ENCODE measurements at regions not wholly inside any gene's neighbourhood (a gene's known extent, or its start where the extent isn't known, plus 50 kb on each side); places are given as distances from the start of the nearest gene placed in this dataset.

DNA sequence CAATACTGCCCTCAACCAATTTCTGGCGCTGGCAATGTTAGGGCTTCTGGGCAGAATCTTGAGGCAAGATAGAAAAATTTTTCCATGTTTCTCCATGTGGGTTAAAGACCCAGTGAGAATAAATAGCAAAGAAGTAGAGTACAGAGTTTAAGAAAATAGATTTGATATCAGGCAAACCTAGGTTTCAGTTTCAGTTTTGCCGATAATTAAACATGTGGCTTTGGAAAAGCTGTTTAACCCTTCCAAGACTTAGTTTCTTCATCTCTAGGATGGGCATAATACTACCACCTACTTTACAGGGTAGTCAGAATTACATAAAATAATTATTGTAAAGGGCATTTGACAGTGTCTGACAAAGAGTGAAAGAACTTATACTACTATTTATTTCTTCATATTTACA is 360.4 kb downstream of the PCNX1 start:
- TF ChIP-seq, protein P1, sequence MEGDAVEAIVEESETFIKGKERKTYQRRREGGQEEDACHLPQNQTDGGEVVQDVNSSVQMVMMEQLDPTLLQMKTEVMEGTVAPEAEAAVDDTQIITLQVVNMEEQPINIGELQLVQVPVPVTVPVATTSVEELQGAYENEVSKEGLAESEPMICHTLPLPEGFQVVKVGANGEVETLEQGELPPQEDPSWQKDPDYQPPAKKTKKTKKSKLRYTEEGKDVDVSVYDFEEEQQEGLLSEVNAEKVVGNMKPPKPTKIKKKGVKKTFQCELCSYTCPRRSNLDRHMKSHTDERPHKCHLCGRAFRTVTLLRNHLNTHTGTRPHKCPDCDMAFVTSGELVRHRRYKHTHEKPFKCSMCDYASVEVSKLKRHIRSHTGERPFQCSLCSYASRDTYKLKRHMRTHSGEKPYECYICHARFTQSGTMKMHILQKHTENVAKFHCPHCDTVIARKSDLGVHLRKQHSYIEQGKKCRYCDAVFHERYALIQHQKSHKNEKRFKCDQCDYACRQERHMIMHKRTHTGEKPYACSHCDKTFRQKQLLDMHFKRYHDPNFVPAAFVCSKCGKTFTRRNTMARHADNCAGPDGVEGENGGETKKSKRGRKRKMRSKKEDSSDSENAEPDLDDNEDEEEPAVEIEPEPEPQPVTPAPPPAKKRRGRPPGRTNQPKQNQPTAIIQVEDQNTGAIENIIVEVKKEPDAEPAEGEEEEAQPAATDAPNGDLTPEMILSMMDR (conservative IDR thresholded peaks at IDR 0.05; ENCODE audit: low read length), result no peak
- no peak for TF ChIP-seq EZH2phosphoT487 (IDR thresholded peaks at IDR 0.05; ENCODE audit: borderline replicate concordance)

Data from Loucy (cell line).